Dedifferentiated amniotic fluid mesenchymal stem cell (primary cell): ENCODE measurements at regions not wholly inside any gene's neighbourhood (a gene's known extent, or its start where the extent isn't known, plus 50 kb on each side); places are given as distances from the start of the nearest gene placed in this dataset.

ENCODE experiments used
- DNase-seq: peaks from one replicate; pipeline ENCODE4 v3.0.0-alpha.2; 2016; ENCODE audit errors: extremely low spot score

- no peak for DNase-seq
Observed at GRCh38 chr2:6730649-6731532, 134.8 kb downstream of the CMPK2 start.

DNA sequence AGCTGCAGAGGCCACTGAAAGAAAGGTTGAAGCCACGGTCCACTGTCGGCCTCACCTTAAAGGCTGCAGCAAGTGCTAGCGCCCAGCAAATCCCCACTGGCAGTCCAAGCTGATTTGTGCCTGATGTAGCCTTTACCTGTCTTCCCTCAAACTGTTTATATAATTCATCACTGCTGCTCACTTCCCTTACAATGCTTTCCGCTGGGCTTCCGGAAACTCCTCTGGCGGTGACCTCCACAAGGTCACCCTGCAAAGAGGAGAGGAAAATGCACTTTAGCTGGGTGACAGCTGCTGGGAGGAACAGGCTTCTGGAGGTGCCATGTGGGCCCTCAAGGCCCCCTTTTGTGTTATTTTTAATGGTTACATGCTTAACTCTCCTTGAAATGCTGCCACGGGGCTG is 126.2 kb downstream of the CMPK2 start:
- no peak for DNase-seq

DNA sequence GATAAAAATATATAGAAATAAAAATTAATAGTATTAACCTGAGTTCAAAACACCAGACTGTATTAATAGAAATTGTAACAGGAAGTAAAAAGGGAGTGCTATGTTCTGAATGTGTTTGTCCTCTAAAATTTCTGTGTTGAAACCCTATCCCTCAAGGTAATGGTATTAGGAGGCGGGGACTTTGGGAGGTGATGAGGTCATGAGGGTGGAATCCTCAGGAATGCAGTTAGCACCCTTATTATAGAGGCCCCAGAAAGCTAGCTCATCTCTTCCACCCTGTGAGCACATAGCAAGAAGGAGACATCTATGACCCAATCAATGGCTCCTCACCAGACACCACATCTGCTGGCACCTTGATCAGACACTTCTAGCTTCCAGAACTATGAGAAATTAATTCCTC is 124.5 kb downstream of the CMPK2 start:
- DNase-seq = no peak

DNA sequence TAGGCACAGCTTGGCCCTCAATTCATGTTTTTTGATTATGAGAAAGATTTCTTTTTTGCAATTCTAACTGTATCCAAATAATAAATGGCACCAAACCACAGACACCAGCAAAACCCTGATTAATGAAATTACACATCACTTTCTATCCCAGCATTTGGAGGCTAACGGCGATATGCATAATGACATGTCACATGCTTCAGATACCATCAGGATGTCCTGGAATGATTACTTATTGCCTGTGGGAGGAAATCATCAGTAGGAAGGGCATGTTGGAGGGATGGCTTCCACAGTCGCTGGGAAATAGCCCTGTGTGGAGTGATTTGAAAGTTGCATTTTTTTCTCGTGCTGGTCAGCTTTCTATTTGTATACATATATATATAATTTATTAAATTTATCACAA is 121.7 kb downstream of the CMPK2 start:
- no peak for DNase-seq

GRCh38 chr2:6747433-6747832 is 118.3 kb downstream of the CMPK2 start:
- no peak for DNase-seq

DNA sequence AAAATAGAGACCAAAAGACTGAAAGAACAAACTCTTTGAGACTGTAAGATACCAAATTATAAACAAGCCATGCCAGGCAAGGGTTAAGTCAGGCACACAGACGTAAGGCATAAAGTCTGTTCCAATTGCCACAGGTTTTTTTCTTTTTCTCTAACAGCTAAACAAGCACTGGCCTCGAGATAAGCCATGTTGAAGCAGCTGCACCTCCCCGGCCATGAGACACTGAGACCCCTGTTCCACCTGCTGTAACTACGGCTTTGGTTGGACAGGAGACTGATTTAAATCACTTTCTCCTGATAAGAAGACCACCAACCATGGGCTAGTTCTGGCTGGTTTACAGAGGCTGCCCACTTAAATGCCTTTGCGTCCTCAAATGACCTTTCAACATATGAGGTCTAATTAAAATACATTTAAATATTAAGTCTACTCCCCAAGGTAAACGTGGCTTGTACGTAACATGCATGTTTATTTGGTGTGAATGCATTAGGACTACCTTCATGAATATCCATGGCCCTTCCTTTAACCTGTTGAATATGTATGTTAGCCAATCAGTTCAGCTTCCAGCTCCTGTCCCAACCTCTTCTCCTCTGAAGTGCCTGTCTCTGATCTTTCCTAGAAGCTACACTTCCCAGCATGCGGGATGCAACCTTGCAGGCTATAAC is 117.2 kb downstream of the CMPK2 start:
- DNase-seq = no peak

DNA sequence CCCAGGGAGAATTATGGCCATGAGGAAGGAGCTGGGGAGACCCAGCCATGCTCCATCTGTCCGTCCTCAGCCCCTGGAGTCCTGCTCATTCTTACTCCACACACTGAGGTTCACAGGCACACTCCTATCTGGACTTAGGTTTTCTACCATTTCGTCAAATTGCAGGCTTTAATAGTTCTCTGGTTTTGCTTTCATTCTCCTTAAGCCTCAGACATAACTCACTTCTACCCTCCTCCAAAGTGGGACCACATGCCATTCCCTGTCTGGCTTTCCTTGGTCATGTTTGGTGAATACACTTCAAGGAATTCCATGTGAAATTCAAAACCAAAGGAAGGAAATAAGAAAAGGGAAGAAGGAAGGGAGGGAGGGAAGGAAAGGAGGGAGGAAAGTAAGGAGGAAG is 115.7 kb downstream of the CMPK2 start:
- no peak for DNase-seq

DNA sequence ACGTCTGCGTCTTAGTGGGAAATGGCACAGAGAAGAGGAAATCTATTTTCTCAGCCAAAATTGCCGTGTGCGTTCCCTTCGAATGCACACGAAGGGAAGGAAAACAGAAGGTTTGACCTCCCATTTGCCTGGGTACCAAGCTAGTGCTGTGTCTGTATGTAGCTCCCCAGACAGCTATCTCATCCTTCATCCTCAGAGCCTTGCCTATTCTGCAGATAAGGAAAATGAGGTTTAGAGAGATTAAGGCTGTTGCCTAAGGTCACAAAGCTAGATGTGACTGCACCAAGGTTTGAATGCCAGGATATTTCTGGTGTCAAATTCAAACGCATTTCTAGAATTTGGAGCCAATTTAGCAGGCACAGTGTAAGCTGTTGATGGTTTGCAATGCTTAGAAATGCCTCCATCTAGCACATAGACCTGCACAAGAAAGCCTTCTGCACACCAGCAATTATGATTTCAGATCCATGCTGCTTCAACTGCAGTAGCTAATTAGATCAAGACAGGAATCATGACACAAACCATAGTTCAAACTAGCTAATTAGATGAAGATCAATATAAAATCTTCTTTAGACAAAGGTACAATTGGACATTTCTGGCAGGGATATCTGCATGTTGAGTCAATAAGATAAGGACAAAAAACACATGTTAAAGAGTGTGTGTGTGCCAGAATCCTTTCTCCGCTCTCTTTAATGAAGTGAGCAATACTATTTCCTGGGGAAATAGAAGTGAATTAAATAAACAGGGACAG is 115.1 kb downstream of the CMPK2 start:
- DNase-seq = no peak

DNA sequence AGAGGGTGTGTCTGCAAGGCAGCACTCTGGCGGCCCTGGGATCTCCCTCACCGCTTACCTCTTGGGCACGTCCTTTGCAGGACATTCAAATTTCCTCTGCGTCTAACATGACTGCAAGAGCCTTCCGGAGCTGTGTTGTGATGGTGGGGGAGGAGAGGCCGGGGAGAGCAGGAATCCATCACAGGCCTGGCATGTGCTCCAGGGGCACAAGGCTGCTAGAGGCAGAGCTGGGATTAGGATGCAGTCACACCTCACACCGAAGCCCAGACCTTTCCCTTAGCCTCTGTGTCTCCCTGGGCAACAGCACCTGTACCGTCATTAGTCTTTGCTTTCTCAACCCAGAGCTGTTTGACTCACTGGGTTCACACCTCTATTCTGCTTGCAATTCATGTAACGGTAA is 111.3 kb downstream of the CMPK2 start:
- no peak for DNase-seq

DNA sequence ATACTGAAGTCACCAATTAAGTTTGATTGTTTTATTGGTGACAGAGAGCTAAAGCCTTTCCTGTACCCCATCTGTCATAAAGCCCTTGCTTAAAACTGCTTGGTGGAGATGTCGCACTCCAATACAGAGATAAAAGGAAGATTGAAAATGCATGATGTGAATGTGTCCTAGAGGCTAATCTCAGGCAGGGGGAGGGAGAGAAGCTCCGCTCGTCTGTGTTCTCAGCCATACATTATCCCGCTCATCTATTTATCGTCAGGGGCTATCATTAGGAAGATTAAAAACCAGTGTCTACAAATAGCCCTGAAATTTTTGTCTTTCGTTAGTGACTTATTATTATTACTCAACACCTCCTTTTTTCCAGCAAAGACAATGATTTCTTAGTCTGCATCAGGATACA is 110.3 kb downstream of the CMPK2 start:
- DNase-seq = no peak

DNA sequence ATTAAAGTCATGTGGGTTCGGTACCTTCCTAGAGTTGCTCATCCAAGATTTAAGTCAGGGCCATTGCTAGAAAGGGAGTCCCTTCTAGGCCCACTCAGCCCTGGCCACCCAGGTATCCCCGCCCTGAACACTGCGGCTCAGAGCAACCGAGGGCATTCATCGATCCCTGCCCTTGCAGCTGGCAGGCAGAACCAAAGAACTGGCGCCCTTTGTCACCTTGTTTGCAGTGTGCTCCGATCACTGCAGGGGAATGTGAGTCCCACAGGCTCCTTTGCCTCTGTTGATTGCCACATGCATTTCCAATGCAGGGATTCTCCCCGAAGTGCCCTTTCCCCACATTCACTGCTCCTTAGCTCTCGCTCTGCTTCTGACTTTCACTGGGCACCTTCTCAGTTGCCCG is 108.5 kb downstream of the CMPK2 start:
- DNase-seq = no peak

- no peak for DNase-seq
Observed at GRCh38 chr2:6759689-6760088, 106.0 kb downstream of the CMPK2 start.

DNA sequence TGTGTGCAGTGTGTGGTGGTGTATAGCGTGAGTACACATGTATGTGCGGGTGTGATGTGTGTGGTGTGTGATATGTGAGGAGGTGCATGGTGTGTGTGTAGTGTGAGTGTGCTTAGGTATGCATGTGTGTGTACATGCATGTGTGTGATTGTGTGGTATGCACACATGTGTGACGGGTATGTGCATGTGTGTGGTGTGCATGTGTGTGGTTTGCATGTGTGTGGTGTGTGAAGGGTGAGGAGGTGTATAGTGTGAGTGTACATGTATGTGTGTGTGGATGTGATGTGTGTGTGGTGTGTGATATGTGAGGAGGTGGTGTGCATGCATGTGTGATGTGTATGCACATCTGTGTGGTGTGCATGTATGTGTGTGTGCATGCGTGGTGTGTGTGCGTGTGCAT is 105.6 kb downstream of the CMPK2 start:
- no peak for DNase-seq

GRCh38 chr2:6764968-6765723 is 100.6 kb downstream of the CMPK2 start:
- no peak for DNase-seq

DNA sequence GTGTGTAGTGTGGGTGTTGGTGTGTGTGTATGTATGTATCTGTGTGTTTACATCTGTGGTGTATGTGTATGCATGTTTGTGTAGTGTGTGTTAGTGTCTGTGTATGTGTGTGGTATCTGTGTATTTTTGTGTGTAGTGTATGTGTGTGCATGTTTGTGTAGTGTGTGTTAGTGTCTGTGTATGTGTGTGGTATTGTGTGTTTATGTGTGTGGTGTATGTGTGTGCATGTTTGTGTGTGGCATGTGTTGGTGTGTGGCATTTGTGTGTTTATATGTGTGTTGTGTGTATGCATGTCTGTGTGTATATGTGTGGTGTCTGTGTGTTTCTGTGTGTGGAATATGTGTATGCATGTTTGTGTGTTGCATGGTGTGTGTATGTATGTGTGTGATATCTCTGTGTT is 96.4 kb downstream of the CMPK2 start:
- no peak for DNase-seq

GRCh38 chr2:6770006-6770405 is 95.7 kb downstream of the CMPK2 start:
- no peak for DNase-seq

GRCh38 chr2:6771634-6772611 is 93.8 kb downstream of the CMPK2 start:
- no peak for DNase-seq

- DNase-seq = no peak
Observed at GRCh38 chr2:6773007-6773693, 92.6 kb downstream of the CMPK2 start.

DNA sequence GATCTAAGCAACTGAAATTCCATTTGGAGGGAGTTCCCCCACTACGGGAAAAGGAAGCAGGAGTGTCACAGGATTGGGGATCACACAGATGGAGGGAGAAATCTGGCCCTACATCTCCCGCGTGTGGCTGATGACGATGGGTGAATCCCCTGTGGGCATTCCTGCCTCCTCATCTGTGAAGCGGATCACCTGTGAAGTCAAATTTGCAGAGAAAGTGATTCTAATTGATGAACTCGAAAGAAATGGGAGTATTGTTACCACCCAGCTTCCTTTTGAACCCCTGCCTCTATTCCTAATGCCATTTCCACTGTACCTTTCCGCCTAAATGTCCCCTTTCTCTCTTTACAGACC is 92.0 kb downstream of the CMPK2 start:
- no peak for DNase-seq

DNA sequence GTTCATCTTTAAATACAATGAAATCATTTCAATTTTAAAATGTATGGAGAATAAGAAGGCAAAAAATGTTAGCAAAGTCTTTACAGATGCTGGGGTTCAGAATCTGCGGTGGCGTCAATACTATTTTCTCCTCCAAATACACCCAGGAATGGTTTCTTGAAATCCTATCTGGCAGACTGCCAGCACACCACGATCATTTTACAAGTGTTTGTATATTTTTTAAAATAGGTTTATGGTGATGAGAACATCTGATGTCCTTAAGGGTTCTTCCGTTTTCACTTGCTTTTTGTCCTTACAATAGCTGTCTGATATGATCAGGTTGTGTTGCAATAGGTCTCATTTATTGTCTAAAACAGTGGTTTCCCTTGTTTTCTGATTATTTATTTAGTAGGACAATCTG is 89.6 kb downstream of the CMPK2 start:
- no peak for DNase-seq
